HG03280 (cell line): ENCODE measurements at regions not wholly inside any gene's neighbourhood (a gene's known extent, or its start where the extent isn't known, plus 50 kb on each side); places are given as distances from the start of the nearest gene placed in this dataset.
"Not testable (repeated sequence)": the region's sequence is repeated elsewhere in the genome, so short reads cannot be mapped to it uniquely, and the experiment has no call there.

Source experiments
- ATAC-seq: cut with Tn5 transposase; IDR thresholded peaks from one replicate; pipeline ENCODE4 v1.9.1; 2021; ENCODE audit warnings: mild to moderate bottlenecking, moderate library complexity; ENCODE audit not compliant: unreplicated experiment

- ATAC-seq: not testable (repeated sequence)
These were observed 107.6 kb upstream of the ADGRG2 start for GRCh38 chrX:19229896-19230295.

GRCh38 chrX:19237901-19238300 is 105.8 kb upstream of the PDHA1 start:
- ATAC-seq: no peak

GRCh38 chrX:19243431-19243830 is 100.3 kb upstream of the PDHA1 start:
- ATAC-seq: no peak

- ATAC-seq: not testable (repeated sequence)
These were observed 98.8 kb upstream of the PDHA1 start for GRCh38 chrX:19244921-19245320.

GRCh38 chrX:19245711-19246269 is 97.9 kb upstream of the PDHA1 start:
- ATAC-seq: no peak

- no peak for ATAC-seq
These were observed 86.7 kb upstream of the PDHA1 start for GRCh38 chrX:19256986-19257385.

- not testable (repeated sequence) for ATAC-seq
These were observed 82.7 kb upstream of the PDHA1 start for GRCh38 chrX:19261026-19261425.

- no peak for ATAC-seq
These were observed 73.0 kb upstream of the PDHA1 start for GRCh38 chrX:19270727-19271126.

GRCh38 chrX:19272452-19272851 is 71.3 kb upstream of the PDHA1 start:
- ATAC-seq: no peak

- no peak for ATAC-seq
These were observed 63.1 kb upstream of the PDHA1 start for GRCh38 chrX:19280636-19281035.

GRCh38 chrX:19281256-19281655 is 62.5 kb upstream of the PDHA1 start:
- no peak for ATAC-seq

- no peak for ATAC-seq
These were observed 60.0 kb upstream of the PDHA1 start for GRCh38 chrX:19283597-19284339.

GRCh38 chrX:19285857-19286256 is 57.9 kb upstream of the PDHA1 start:
- ATAC-seq: no peak

GRCh38 chrX:19291086-19291485 is 52.6 kb upstream of the PDHA1 start:
- ATAC-seq: no peak

- ATAC-seq: no peak
These were observed 50.0 kb upstream of the PDHA1 start for GRCh38 chrX:19293606-19294325.
